HG03045 (cell line): ENCODE measurements at regions not wholly inside any gene's neighbourhood (a gene's known extent, or its start where the extent isn't known, plus 50 kb on each side); places are given as distances from the start of the nearest gene placed in this dataset.
"Not testable (repeated sequence)": the region's sequence is repeated elsewhere in the genome, so short reads cannot be mapped to it uniquely, and the experiment has no call there.

Experiments
- ATAC-seq: cut with Tn5 transposase; IDR thresholded peaks from one replicate; pipeline ENCODE4 v1.9.1; 2021; ENCODE audit warnings: mild to moderate bottlenecking, moderate library complexity; ENCODE audit not compliant: unreplicated experiment

DNA sequence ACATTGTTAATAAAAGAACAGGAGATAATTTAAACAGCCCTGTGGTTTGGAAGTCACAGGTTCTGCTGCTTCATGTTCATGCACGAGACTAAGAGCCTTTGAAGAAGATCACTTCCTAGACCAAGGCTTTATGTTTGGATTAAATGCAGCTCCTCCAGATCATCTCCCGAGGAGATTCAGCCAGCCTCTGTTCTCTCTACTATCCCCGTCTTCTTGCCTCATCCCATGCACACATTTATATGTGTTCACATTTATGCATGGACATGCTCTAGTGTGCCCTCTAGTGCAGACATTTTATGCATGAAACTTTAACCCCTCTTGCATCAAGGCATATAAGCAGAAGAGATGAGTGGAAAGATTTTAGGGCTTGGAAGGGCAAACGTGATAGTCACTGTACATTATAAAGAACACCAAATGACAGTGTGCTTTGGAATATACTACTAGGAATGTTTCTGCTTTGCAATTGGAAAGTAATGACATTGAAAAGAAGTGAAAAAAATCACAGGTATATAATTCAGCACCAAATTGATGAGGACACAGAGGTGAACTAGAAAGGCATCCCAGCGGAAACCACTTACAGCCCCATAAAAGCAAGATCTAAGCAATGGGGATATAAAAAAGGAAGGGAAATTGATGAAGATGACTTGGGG, 271.5 kb upstream of the PLGLB2 start:
- not testable (repeated sequence) for ATAC-seq

GRCh38 chr2:87476936-87477335, 271.0 kb upstream of the PLGLB2 start:
- not testable (repeated sequence) for ATAC-seq

DNA sequence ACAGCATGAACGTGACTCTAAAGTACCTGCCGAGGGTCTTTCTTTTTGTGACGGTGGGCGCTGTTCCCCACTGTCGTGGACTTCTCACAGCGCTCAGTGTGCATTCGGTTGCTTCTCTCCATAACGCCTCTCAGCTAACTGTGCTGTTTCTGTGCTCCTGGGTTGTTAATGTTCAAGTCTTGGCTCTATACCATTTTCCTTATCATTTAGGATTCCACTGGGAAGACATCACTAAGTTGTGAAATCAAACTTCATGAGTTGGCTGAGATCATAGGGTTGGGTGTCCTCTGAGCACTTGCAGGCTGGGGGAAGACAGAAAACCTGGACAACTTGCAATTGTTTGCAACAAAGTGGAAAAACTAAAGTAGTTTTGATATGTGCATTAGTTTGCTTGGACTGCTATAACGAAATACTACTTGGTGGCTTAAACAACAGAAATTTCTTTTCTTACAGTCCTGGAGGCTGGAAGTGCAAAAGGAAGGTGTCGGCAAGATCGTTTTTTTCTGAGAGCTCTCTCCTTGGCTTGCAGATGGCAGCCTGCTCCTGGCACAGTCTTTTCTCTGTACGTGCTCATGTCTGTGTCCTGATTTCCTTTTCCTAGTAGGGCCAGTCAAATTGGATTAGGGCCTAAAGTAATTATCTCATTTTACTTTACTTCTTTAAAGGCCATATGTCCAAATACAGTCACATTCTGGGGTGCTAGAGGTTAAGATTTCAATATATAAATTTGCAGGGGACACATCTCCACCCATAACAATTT, 270.0 kb upstream of the PLGLB2 start:
- not testable (repeated sequence) for ATAC-seq

DNA sequence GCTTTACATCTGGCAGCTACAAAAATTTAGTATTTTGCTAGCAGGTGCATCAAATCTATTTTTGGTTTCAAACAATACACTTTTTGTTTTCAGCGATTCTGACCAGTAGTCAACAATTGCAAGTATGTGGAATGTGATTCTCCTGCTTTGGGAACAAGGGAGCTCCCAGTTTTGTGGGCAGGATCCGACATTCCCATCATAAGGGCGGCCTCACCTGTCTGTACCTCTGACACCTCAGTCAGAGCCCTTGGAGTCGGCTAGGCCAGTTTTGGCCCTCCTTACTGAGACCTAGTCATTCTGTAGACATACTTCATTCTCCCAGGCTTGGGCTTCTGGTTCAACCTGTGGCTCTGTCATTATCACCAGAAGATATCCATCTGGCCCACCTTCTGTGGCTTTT, 269.0 kb upstream of the PLGLB2 start:
- ATAC-seq: not testable (repeated sequence)

DNA sequence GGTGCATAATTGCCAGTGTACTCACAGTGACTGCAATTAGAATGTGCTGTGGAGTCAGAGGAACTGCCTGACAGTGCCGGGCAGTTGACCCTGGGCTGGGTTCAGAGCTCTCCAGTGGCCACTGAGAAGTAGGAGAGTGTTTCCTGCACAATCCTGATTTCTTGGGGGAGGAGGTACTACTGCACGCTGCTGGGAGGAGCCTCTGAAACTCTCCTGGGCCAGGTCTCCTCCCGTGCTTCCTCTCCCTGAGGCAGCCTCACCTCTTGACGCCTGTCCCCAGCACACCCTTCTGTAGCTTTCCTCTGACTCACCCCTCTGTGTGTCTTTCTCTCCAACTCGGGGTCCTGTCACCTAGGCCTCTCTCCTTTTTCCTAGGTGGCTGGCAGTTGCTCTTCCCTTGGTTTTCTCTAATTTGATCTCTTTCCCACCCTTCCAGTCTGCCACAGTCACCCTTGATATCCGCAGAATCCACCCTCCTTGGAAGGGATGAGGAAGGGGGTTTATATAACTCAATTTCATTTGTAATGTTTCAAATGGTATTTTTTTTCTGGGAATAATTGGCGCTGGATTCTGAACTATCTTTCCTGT, 264.7 kb upstream of the PLGLB2 start:
- not testable (repeated sequence) for ATAC-seq

DNA sequence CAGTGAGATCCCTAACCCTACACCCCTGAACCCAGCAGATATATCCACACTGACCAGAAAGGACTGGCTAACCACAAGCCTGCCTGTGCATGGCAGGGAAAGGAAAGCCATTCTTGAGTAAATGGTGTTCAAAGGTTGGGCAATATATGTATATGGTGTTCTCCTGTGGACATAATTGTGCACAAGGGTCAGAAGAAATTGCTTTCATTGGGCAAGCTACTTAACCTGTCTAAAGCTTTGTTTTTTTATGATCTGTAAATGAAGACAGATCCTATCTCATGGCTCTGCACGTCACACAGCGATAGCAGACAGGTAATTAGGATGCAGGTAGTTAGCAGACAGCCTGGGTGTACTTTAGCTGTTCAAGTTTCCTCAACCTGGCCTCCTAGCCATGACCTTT, 263.5 kb upstream of the PLGLB2 start:
- not testable (repeated sequence) for ATAC-seq

DNA sequence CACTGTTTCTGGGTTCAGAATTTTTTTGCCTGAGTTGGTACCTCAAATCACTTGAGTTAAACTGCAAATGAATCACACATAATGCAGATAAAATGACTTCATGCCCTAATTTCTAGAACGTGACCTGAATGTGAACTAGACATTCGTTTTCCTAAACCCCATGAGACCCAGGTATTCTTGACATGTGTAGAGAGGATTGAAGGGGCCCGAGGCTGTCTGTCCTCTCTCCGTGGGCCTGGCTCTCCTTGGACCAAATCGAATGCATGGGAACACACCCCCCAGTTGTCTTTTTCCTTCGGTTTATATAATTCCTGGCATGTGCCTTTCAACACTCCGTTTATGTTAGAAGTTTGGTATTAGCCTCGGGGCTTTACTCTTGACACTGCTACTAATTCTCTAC, 262.4 kb upstream of the PLGLB2 start:
- not testable (repeated sequence) for ATAC-seq

DNA sequence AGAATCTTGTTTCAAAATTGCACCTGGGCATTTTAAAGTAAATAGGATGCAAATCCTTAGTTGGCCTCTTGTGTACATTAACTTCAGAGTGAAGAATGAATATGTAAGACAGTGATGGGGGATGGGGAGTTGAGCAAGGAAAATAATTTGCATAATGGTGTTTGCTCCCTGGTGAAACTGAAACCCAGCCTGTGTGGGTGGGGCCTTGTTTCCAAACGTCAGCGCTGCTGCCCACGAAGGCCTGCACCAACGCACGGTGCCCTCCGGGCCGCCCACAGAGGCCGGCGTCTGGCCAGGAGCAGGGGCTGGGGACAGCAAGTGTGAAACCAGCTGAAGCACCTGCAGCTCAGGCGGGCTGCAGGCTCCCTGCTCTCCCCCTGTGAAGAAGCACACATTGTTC, 262.0 kb upstream of the PLGLB2 start:
- ATAC-seq: peak; percentile 95

GRCh38 chr2:87486413-87486812, 261.5 kb upstream of the PLGLB2 start:
- not testable (repeated sequence) for ATAC-seq

GRCh38 chr2:87488021-87488420, 259.9 kb upstream of the PLGLB2 start:
- not testable (repeated sequence) for ATAC-seq

- ATAC-seq: not testable (repeated sequence)
Observed at GRCh38 chr2:87488991-87489390, 258.9 kb upstream of the PLGLB2 start.

DNA sequence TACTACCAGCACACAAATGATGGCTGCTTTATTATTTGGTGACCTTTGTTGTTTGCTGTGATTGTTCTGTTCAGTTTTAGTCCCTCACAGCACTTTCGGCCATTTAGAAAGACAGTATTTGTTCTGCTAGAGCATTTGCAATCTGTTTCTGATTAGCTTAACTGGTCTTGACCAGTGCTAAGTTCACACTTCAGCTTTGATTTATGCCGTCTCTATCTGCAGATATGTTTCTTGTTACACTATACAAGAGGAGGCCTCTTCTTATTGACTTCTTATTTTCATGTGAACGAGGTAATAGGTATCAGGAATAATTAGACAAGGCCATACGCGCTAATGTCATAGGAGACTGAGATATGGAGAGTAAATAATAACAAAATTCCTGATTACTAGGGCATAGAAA, 253.0 kb upstream of the PLGLB2 start:
- not testable (repeated sequence) for ATAC-seq

DNA sequence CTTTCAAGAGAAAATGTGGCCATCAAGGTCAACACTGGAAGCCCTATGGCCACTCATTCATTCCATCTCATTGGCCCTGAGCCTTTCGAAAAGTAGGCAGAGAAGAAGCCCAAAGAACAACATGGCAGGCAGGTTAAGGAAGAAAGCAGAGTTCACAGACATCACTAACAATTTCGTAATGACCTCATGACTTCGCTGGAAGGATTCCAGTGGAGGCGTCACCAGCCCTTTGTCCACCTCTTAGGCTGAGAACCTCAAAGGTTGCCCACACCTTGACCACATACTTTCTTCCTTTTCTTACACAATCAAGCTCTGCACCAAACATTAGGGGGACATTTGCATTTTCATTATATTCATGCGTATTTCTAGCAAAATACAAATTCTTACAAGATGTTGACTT, 252.4 kb upstream of the PLGLB2 start:
- ATAC-seq: not testable (repeated sequence)

DNA sequence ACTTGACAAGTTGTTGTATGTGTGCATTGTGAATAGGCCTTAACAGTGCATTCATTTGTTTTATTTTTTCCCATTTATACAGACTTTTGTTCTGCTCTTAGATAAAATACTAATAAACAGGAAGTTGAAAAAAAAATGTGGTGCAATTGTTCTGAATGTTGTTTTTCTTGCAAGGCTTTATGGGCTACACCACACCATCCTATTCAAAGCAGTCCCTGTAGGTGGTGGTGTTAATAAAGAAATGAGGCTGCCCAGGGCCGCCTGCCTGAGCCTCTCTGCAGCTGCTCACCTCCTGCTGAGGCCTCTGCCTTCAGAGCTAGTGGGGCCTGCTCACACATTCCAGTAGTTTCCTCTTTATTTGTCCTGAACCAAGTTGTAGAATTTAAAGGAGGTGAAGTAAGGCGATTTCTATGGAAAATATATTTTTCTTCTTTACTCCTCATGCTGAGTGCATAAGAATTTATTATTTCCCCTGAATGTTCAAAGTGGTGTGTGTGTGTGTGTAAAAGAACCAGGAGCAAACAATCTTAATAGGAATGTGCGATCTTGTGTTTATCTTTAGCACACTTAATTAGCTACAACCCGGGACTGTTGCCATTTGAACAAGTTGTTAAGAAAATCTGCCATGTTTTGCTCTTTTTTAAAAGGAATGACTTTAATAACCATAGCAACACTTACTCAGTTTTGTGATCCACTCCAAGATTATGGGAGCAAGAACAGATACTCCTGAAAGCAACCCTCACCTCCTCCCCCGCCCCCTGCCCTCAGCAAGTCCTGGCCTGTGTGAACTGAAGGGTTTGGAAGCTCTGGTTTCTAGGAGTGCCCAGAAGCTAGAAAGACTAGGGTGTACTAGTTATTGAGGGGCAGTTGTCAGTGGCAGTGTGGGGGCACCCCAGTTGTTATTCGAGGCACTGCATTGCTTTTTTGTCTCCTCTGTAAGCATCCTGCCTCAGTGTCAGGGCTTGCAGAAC, 251.6 kb upstream of the PLGLB2 start:
- ATAC-seq: peak; percentile 74

DNA sequence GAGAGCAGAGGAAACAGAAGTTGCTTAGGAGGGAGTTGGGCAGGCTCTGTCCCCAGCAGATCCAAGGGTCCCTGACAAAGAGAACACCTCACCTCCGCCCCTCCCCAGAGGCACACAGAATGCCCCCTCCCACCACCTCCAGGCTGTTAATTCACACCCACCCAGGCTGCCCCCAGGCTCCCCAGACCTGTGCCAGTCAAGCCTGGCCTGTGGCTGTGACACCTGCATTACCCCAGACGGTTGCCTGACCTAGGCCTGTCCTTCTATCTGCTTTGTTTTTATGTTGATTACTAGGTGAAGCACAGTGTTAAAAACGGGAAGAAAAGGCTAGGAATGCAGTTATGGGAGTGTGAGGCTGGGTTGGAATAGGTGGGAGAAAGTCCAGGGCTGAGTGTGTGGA, 250.8 kb upstream of the PLGLB2 start:
- not testable (repeated sequence) for ATAC-seq

DNA sequence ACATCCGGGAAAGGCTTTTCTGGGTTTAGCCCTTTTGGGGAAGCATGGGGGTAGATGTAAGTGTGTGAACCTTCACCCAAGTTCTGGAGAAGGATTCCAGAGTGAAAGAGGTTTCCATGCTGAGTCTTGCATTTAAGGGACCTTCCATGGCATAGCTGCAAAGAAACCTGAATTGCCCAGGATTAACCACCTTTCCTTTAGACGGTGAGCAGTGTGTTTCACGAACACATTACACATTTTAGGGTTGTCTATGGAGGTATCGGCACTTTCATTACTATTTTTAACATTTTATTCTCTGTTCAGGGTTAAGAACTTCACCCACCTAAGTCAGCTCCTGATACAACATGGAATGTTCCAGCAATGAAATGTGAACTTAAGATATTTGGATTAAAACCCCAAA, 250.2 kb upstream of the PLGLB2 start:
- not testable (repeated sequence) for ATAC-seq

GRCh38 chr2:87498169-87498853, 249.6 kb upstream of the PLGLB2 start:
- peak; percentile 82 for ATAC-seq

GRCh38 chr2:87498854-87499238, 249.0 kb upstream of the PLGLB2 start:
- ATAC-seq: not testable (repeated sequence)

DNA sequence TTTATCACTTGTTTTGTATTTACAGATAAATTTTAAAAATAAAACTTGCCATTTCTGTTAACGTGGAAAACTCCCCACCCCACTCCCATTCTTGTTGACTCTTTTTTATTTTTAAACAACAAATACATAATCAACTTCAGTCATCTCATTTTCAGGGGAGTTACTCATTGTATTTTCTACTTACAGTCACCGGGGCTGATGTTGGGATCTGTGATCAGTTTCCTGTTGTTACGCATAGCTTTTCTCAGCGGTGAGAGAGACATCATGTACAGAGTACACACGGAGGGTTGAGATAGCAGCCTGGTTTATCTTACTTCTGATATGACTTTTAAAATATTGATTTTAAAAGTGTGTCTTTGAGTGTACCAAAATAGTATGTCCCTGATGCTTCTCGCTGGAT, 248.0 kb upstream of the PLGLB2 start:
- not testable (repeated sequence) for ATAC-seq

GRCh38 chr2:87500421-87500820, 247.5 kb upstream of the PLGLB2 start:
- ATAC-seq: not testable (repeated sequence)
